OCI-LY7 (cell line): ENCODE measurements at regions not wholly inside any gene's neighbourhood (a gene's known extent, or its start where the extent isn't known, plus 50 kb on each side); places are given as distances from the start of the nearest gene placed in this dataset.

Experiments
- BruUV-seq: library from RNA; stranded (reverse); fragments of 400-500 nt; replicated peaks from 2 replicates; lab custom pipeline; 2021; lab: Mats Ljungman, UMichigan
- CTCF ChIA-PET: fragments of 300-600 bp; sonication (Branson Sonifier 250); formaldehyde crosslinking; loops from one replicate; lab custom pipeline; 2022; ENCODE audit warnings: antibody characterized with exemption; ENCODE audit not compliant: unreplicated experiment; lab: Charles Lee
- POLR2A ChIA-PET: fragments of 300-600 bp; sonication (Branson Sonifier 250); formaldehyde crosslinking; loops from one replicate; lab custom pipeline; 2022; ENCODE audit warnings: antibody characterized with exemption; lab: Charles Lee
- DNase-seq: peaks from one replicate; pipeline ENCODE4 v3.0.0-alpha.2; 2015; ENCODE audit warnings: low spot score
- H2AFZ ChIP-seq: fragments of 200-600 bp; sonication (generic), shearing (Covaris generic); 2 replicates; pipeline ENCODE4 v1.6.1; 2014; ENCODE audit warnings: mild to moderate bottlenecking, antibody characterized with exemption, low read length, moderate library complexity
- H3K27ac ChIP-seq: fragments of 200-600 bp; sonication (generic); 2 replicates; pipeline ENCODE4 v1.5.1; 2014; ENCODE audit warnings: mixed run types, low read depth, mild to moderate bottlenecking, moderate library complexity, low read length, inconsistent platforms; ENCODE audit not compliant: poor library complexity, severe bottlenecking
- H3K36me3 ChIP-seq: fragments of 200-600 bp; sonication (generic); 2 replicates; pipeline ENCODE4 v1.6.1; 2014; ENCODE audit warnings: mild to moderate bottlenecking, antibody characterized with exemption, low read length, moderate library complexity, mixed read lengths; ENCODE audit not compliant: insufficient read depth
- H3K4me1 ChIP-seq: fragments of 200-600 bp; sonication (generic); 2 replicates; pipeline ENCODE4 v1.5.1; 2014; ENCODE audit warnings: mild to moderate bottlenecking, low read length; ENCODE audit not compliant: insufficient read depth, poor library complexity, severe bottlenecking
- H3K4me2 ChIP-seq: fragments of 200-600 bp; sonication (generic); 2 replicates; pipeline ENCODE4 v1.6.1; 2014; ENCODE audit warnings: mild to moderate bottlenecking, low read length
- H3K4me3 ChIP-seq: fragments of 200-600 bp; sonication (generic); 2 replicates; pipeline ENCODE4 v1.5.1; 2014; ENCODE audit warnings: mild to moderate bottlenecking, low read depth, low read length; ENCODE audit not compliant: poor library complexity, severe bottlenecking
- H3K79me2 ChIP-seq: fragments of 200-600 bp; sonication (generic); 2 replicates; pipeline ENCODE4 v1.6.1; 2016; ENCODE audit warnings: low read depth, mild to moderate bottlenecking, low read length, moderate library complexity, mixed read lengths; ENCODE audit not compliant: insufficient read depth
- H3K9me2 ChIP-seq: fragments of 200-600 bp; sonication (generic); 2 replicates; pipeline ENCODE4 v1.6.1; 2016; ENCODE audit warnings: mild to moderate bottlenecking, low read length, mixed read lengths; ENCODE audit not compliant: insufficient read depth
- H3K9me3 ChIP-seq: fragments of 200-600 bp; sonication (generic); 2 replicates; pipeline ENCODE4 v1.6.1; 2014; ENCODE audit warnings: mild to moderate bottlenecking, mixed run types, low read length, mixed read lengths
- H4K20me1 ChIP-seq: fragments of 200-600 bp; sonication (generic); 2 replicates; pipeline ENCODE4 v1.6.1; 2014; ENCODE audit warnings: mild to moderate bottlenecking, antibody characterized with exemption, low read length, moderate library complexity, mixed read lengths; ENCODE audit not compliant: insufficient read depth
- EZH2phosphoT487 ChIP-seq: fragments of 200-600 bp; sonication (generic); IDR thresholded peaks from 2 replicates; pipeline ENCODE4 v1.6.1; 2018; ENCODE audit warnings: low read depth, borderline replicate concordance, mild to moderate bottlenecking, mixed run types, antibody characterized with exemption, low read length, moderate library complexity, mixed read lengths
- intact Hi-C: fragments of 100-400 bp; cut with micrococcal nuclease; formaldehyde crosslinking; loops from one replicate; pipeline ENCODE4 v1.10.0; 2022; ENCODE audit not compliant: unreplicated experiment
- TF ChIP-seq, protein P1 (sequence below): fragments of 200-600 bp; sonication (generic); conservative IDR thresholded peaks from 2 replicates; pipeline ENCODE4 v1.5.1; 2014; ENCODE audit warnings: mild to moderate bottlenecking, antibody characterized with exemption, low read length, moderate library complexity, mixed read lengths

DNA sequence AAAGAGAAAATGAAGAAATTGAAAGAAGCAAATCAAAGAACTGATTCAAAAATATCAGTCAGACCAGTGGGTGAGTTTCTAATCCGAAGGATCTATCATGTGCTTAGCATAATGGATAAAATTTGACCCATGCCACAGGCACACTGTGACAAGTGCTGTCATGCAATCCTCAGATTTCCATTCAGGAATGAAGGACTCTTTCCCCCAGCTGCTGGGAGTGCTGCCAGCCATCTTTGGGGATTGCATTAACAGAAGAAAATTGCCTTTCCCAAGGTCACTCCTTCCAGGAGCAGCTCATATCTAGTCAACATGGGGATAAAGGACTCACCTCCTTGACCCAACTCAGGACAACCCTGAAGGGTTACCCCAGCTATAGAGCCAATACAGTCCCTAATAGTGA, 316.7 kb upstream of the TBX18 start:
- Histone ChIP-seq H3K9me2 (no peaks in the 10 kb centered on the region), H3K27ac (no peak overlapping the region), H3K4me3 (no peak overlapping the region), H3K4me1 (no peaks in the 10 kb centered on the region), H3K79me2 (no peaks in the 10 kb centered on the region), H2AFZ (no peak overlapping the region), H3K4me2 (no peak overlapping the region), H3K36me3 (no peaks in the 10 kb centered on the region), H4K20me1 (no peaks in the 10 kb centered on the region), H3K9me3 (no peaks in the 10 kb centered on the region)
- TF ChIP-seq, protein P1, sequence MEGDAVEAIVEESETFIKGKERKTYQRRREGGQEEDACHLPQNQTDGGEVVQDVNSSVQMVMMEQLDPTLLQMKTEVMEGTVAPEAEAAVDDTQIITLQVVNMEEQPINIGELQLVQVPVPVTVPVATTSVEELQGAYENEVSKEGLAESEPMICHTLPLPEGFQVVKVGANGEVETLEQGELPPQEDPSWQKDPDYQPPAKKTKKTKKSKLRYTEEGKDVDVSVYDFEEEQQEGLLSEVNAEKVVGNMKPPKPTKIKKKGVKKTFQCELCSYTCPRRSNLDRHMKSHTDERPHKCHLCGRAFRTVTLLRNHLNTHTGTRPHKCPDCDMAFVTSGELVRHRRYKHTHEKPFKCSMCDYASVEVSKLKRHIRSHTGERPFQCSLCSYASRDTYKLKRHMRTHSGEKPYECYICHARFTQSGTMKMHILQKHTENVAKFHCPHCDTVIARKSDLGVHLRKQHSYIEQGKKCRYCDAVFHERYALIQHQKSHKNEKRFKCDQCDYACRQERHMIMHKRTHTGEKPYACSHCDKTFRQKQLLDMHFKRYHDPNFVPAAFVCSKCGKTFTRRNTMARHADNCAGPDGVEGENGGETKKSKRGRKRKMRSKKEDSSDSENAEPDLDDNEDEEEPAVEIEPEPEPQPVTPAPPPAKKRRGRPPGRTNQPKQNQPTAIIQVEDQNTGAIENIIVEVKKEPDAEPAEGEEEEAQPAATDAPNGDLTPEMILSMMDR: no peak
- no peak for TF ChIP-seq EZH2phosphoT487
- intact Hi-C loops: no loop called here
- POLR2A ChIA-PET: interaction anchor here (0.6 to 0.7 kb wide), 2 partner anchors 949 to 1379 kb away, joined by 3 read pairs; no protein-coding TSS in a partner anchor
- CTCF ChIA-PET: no interaction called here
- no TSS peak for BruUV-seq
- no peak for DNase-seq

DNA sequence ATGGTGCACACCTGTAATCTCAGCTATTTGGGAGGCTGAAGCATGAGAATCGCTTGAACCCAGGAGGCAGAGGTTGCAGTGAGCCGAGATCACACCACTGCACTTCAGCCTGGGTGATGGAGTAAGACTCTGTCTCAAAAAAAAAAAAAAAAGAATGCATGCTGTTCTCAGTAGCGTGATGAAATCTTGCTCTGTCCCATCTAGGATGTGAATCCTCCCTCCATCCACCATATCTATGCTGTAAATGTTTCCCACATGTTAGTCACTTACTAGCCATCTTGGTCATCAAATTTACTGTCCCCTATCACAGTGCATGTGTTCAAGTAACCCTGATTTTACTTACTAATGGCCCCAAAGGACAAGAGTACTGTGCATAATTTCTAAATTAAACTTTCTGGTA, 315.4 kb upstream of the TBX18 start:
- Histone ChIP-seq H4K20me1 (no peaks in the 10 kb centered on the region), H2AFZ (no peak overlapping the region), H3K36me3 (no peaks in the 10 kb centered on the region), H3K4me2 (no peak overlapping the region), H3K27ac (no peak overlapping the region), H3K79me2 (no peaks in the 10 kb centered on the region), H3K4me3 (no peak overlapping the region), H3K4me1 (no peaks in the 10 kb centered on the region), H3K9me3 (no peaks in the 10 kb centered on the region), H3K9me2 (no peaks in the 10 kb centered on the region)
- POLR2A ChIA-PET: no interaction called here
- CTCF ChIA-PET: no interaction called here
- intact Hi-C loops: no loop called here
- TF ChIP-seq, protein P1: no peak
- TF ChIP-seq EZH2phosphoT487: no peak
- BruUV-seq: no TSS peak
- DNase-seq: no peak

DNA sequence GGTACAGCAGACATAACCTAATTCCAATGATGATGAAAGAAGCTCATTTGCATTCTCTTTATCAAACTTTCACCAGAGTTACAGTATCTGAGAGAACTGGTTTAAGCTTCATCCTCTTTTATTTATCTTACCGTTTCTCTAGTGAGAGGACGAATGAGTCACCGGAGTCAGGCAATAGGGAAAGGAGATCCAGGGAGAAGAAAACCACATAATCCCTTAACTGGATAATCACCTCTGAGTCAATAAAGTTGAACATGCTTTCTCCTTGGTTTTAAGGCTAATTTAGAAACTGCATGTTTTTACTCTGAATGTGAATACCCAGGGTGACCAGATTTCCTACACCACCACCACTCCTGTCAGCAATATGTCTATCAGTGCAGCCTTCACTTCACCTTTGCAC, 313.7 kb upstream of the TBX18 start:
- Histone ChIP-seq H4K20me1 (no peaks in the 10 kb centered on the region), H2AFZ (no peak overlapping the region), H3K79me2 (no peaks in the 10 kb centered on the region), H3K4me1 (no peaks in the 10 kb centered on the region), H3K9me3 (no peaks in the 10 kb centered on the region), H3K27ac (no peak overlapping the region), H3K36me3 (no peaks in the 10 kb centered on the region), H3K4me3 (no peak overlapping the region), H3K9me2 (no peaks in the 10 kb centered on the region), H3K4me2 (no peak overlapping the region)
- no TSS peak for BruUV-seq
- CTCF ChIA-PET: no interaction called here
- intact Hi-C loops: no loop called here
- DNase-seq: no peak
- TF ChIP-seq, protein P1: no peak
- TF ChIP-seq EZH2phosphoT487: no peak
- POLR2A ChIA-PET: interaction anchor here (1.2 kb wide), 1 partner anchor 31 kb away, joined by 6 read pairs; no protein-coding TSS in a partner anchor
